ENCODE measurements at regions not wholly inside any gene's neighbourhood (a gene's known extent, or its start where the extent isn't known, plus 50 kb on each side); places are given as distances from the start of the nearest gene placed in this dataset.

- Histone ChIP-seq H2BK120ac (ENCODE audit: low read depth, low read length) (no peak overlapping the region), H3K18ac (ENCODE audit: low read depth in 1 of 2, low read length in 2 of 2) (peak overlapping the region; percentile 73 to 83), H4K91ac (ENCODE audit: low read length) (peak overlapping the region; percentile 92), H2BK5ac (ENCODE audit: low read depth, low read length, poor library complexity, severe bottlenecking) (no peak overlapping the region), H3K4ac (ENCODE audit: low read depth in 1 of 2, low read length in 2 of 2) (peak overlapping the region; percentile 73 to 79), H3K27ac (ENCODE audit: low read length, poor library complexity, severe bottlenecking) (no peak overlapping the region), H3K23ac (ENCODE audit: low read length in 2 of 2) (peak overlapping the region in 1 of 2 experiments; percentile 97), H3K9me3 (ENCODE audit: control insufficient read depth, low read length) (no peaks in the 10 kb centered on the region), H2AK5ac (ENCODE audit: low read length, severe bottlenecking) (no peak overlapping the region), H2BK15ac (ENCODE audit: low read depth, poor library complexity, severe bottlenecking) (peak overlapping the region; percentile 69), H3K4me2 (ENCODE audit: low read length, poor library complexity, severe bottlenecking) (no peak overlapping the region), H2BK12ac (ENCODE audit: low read length in 2 of 2) (peak overlapping the region; percentile 77 to 92), H3K27me3 (ENCODE audit: control insufficient read depth in 1 of 2, insufficient read depth in 1 of 2, low read length in 2 of 2) (peaks cover 0 to 7% of the 10 kb centered on the region in 2 experiments), H3K4me1 (ENCODE audit: control insufficient read depth, insufficient read depth, low read depth, low read length) (peaks cover 2% of the 10 kb centered on the region), H2AFZ (ENCODE audit: low read depth, low read length) (peak overlapping the region; percentile 94), H3K14ac (ENCODE audit: low read length in 2 of 2) (peak overlapping the region in 1 of 2 experiments; percentile 77), H3K9ac (ENCODE audit: low read length) (peak overlapping the region; percentile 93), H3K36me3 (ENCODE audit: control insufficient read depth in 1 of 2, insufficient read depth in 2 of 2, low read depth in 1 of 2, low read length in 2 of 2) (no peaks in the 10 kb centered on the region), H3K4me3 (ENCODE audit: insufficient read depth in 1 of 2, low read depth in 1 of 2, low read length in 2 of 2) (peak overlapping the region in 1 of 2 experiments; percentile 52), H3K79me1 (replicated peaks; ENCODE audit: low read length, poor library complexity, severe bottlenecking) (no peaks in the 10 kb centered on the region), H4K8ac (ENCODE audit: low read length) (peak overlapping the region; percentile 87)
- peak; percentile 21 for DNase-seq
- 32% methylated on average over 46 of the region's 47 CpGs for WGBS
Observed at GRCh38 chr2:176490061-176490861, 221.0 kb downstream of the MTX2 start.

- H2BK12ac ChIP-seq (ENCODE audit: low read length in 2 of 2) = no peak overlapping the region
- peak overlapping the region in 1 of 2 experiments; percentile 60 for H3K18ac ChIP-seq (ENCODE audit: low read depth in 1 of 2, low read length in 2 of 2)
- 64% methylated on average over 7 of the region's 9 CpGs for WGBS
- peaks cover 0 to 10% of the 10 kb centered on the region in 2 experiments for H3K27me3 ChIP-seq (ENCODE audit: control insufficient read depth in 1 of 2, insufficient read depth in 1 of 2, low read length in 2 of 2)
- no peak overlapping the region for H3K4me3 ChIP-seq (ENCODE audit: insufficient read depth in 1 of 2, low read depth in 1 of 2, low read length in 2 of 2)
- H4K91ac ChIP-seq (ENCODE audit: low read length) = no peak overlapping the region
- no peak overlapping the region for H2AK5ac ChIP-seq (ENCODE audit: low read length, severe bottlenecking)
- H3K4me2 ChIP-seq (ENCODE audit: low read length, poor library complexity, severe bottlenecking) = no peak overlapping the region
- no peak overlapping the region for H2BK15ac ChIP-seq (ENCODE audit: low read depth, poor library complexity, severe bottlenecking)
- no peaks in the 10 kb centered on the region for H3K79me1 ChIP-seq (replicated peaks; ENCODE audit: low read length, poor library complexity, severe bottlenecking)
- H2AFZ ChIP-seq (ENCODE audit: low read depth, low read length) = no peak overlapping the region
- no peak overlapping the region for H3K23ac ChIP-seq (ENCODE audit: low read length in 2 of 2)
- H2BK5ac ChIP-seq (ENCODE audit: low read depth, low read length, poor library complexity, severe bottlenecking) = no peak overlapping the region
- H4K8ac ChIP-seq (ENCODE audit: low read length) = no peak overlapping the region
- no peaks in the 10 kb centered on the region for H3K36me3 ChIP-seq (ENCODE audit: control insufficient read depth in 1 of 2, insufficient read depth in 2 of 2, low read depth in 1 of 2, low read length in 2 of 2)
- H2BK120ac ChIP-seq (ENCODE audit: low read depth, low read length) = no peak overlapping the region
- H3K27ac ChIP-seq (ENCODE audit: low read length, poor library complexity, severe bottlenecking) = no peak overlapping the region
- H3K4ac ChIP-seq (ENCODE audit: low read depth in 1 of 2, low read length in 2 of 2) = no peak overlapping the region
- H3K4me1 ChIP-seq (ENCODE audit: control insufficient read depth, insufficient read depth, low read depth, low read length) = peaks cover 2% of the 10 kb centered on the region
- no peaks in the 10 kb centered on the region for H3K9me3 ChIP-seq (ENCODE audit: control insufficient read depth, low read length)
- no peak overlapping the region for H3K14ac ChIP-seq (ENCODE audit: low read length in 2 of 2)
- DNase-seq = peak; percentile 86
- H3K9ac ChIP-seq (ENCODE audit: low read length) = peak overlapping the region; percentile 93
Observed at GRCh38 chr2:176491172-176491904, 222.1 kb downstream of the MTX2 start.

- 65% methylated on average over 1 of the region's 1 CpG for WGBS
- Histone ChIP-seq H2BK5ac (ENCODE audit: low read depth, low read length, poor library complexity, severe bottlenecking) (no peak overlapping the region), H4K8ac (ENCODE audit: low read length) (no peak overlapping the region)
Observed at GRCh38 chr2:176492583-176492982, 223.3 kb downstream of the MTX2 start.

GRCh38 chr2:176493226-176493825 is 224.1 kb downstream of the MTX2 start:
- Histone ChIP-seq H2BK12ac (ENCODE audit: low read length in 2 of 2) (no peak overlapping the region), H4K8ac (ENCODE audit: low read length) (peak overlapping the region; percentile 46), H2BK5ac (ENCODE audit: low read depth, low read length, poor library complexity, severe bottlenecking) (no peak overlapping the region), H3K36me3 (ENCODE audit: control insufficient read depth in 1 of 2, insufficient read depth in 2 of 2, low read depth in 1 of 2, low read length in 2 of 2) (no peaks in the 10 kb centered on the region), H3K18ac (ENCODE audit: low read depth in 1 of 2, low read length in 2 of 2) (no peak overlapping the region), H2BK120ac (ENCODE audit: low read depth, low read length) (no peak overlapping the region), H3K79me1 (replicated peaks; ENCODE audit: low read length, poor library complexity, severe bottlenecking) (no peaks in the 10 kb centered on the region), H3K27me3 (ENCODE audit: control insufficient read depth in 1 of 2, insufficient read depth in 1 of 2, low read length in 2 of 2) (peaks cover 0 to 10% of the 10 kb centered on the region in 2 experiments), H3K4me2 (ENCODE audit: low read length, poor library complexity, severe bottlenecking) (no peak overlapping the region), H2AFZ (ENCODE audit: low read depth, low read length) (no peak overlapping the region), H2AK5ac (ENCODE audit: low read length, severe bottlenecking) (no peak overlapping the region), H2BK15ac (ENCODE audit: low read depth, poor library complexity, severe bottlenecking) (no peak overlapping the region), H3K4me3 (ENCODE audit: insufficient read depth in 1 of 2, low read depth in 1 of 2, low read length in 2 of 2) (no peak overlapping the region), H3K27ac (ENCODE audit: low read length, poor library complexity, severe bottlenecking) (no peak overlapping the region), H3K4ac (ENCODE audit: low read depth in 1 of 2, low read length in 2 of 2) (no peak overlapping the region), H3K23ac (ENCODE audit: low read length in 2 of 2) (no peak overlapping the region), H3K14ac (ENCODE audit: low read length in 2 of 2) (no peak overlapping the region), H3K9me3 (ENCODE audit: control insufficient read depth, low read length) (no peaks in the 10 kb centered on the region), H4K91ac (ENCODE audit: low read length) (no peak overlapping the region), H3K9ac (ENCODE audit: low read length) (no peak overlapping the region), H3K4me1 (ENCODE audit: control insufficient read depth, insufficient read depth, low read depth, low read length) (peaks cover 2% of the 10 kb centered on the region)
- WGBS = 96% methylated on average over 7 of the region's 7 CpGs
- no peak for DNase-seq

More at GRCh38 chr2:176492583-176492982, 223.3 kb downstream of the MTX2 start:
- Histone ChIP-seq H3K23ac (ENCODE audit: low read length in 2 of 2) (no peak overlapping the region), H3K4me1 (ENCODE audit: control insufficient read depth, insufficient read depth, low read depth, low read length) (peaks cover 2% of the 10 kb centered on the region), H3K4me3 (ENCODE audit: insufficient read depth in 1 of 2, low read depth in 1 of 2, low read length in 2 of 2) (no peak overlapping the region), H3K4ac (ENCODE audit: low read depth in 1 of 2, low read length in 2 of 2) (no peak overlapping the region), H3K14ac (ENCODE audit: low read length in 2 of 2) (no peak overlapping the region), H3K79me1 (replicated peaks; ENCODE audit: low read length, poor library complexity, severe bottlenecking) (no peaks in the 10 kb centered on the region), H3K4me2 (ENCODE audit: low read length, poor library complexity, severe bottlenecking) (no peak overlapping the region), H2AK5ac (ENCODE audit: low read length, severe bottlenecking) (no peak overlapping the region), H2BK12ac (ENCODE audit: low read length in 2 of 2) (no peak overlapping the region), H3K36me3 (ENCODE audit: control insufficient read depth in 1 of 2, insufficient read depth in 2 of 2, low read depth in 1 of 2, low read length in 2 of 2) (no peaks in the 10 kb centered on the region), H3K27ac (ENCODE audit: low read length, poor library complexity, severe bottlenecking) (no peak overlapping the region), H2BK15ac (ENCODE audit: low read depth, poor library complexity, severe bottlenecking) (no peak overlapping the region), H2AFZ (ENCODE audit: low read depth, low read length) (no peak overlapping the region), H3K9me3 (ENCODE audit: control insufficient read depth, low read length) (no peaks in the 10 kb centered on the region), H3K9ac (ENCODE audit: low read length) (no peak overlapping the region), H4K91ac (ENCODE audit: low read length) (no peak overlapping the region), H2BK120ac (ENCODE audit: low read depth, low read length) (no peak overlapping the region), H3K18ac (ENCODE audit: low read depth in 1 of 2, low read length in 2 of 2) (no peak overlapping the region), H3K27me3 (ENCODE audit: control insufficient read depth in 1 of 2, insufficient read depth in 1 of 2, low read length in 2 of 2) (peaks cover 0 to 10% of the 10 kb centered on the region in 2 experiments)
- DNase-seq = no peak
